GM12878 (cell line): ENCODE measurements at regions not wholly inside any gene's neighbourhood (a gene's known extent, or its start where the extent isn't known, plus 50 kb on each side); places are given as distances from the start of the nearest gene placed in this dataset.

Source experiments
- ASH2L ChIP-seq: fragments of 300-600, 200-600 bp; sonication (generic); IDR thresholded peaks from 2 replicates; pipeline ENCODE4 v1.6.1; 2017; ENCODE audit warnings: low read depth, mild to moderate bottlenecking, borderline replicate concordance
- EZH2 ChIP-seq: IDR thresholded peaks from 2 replicates; pipeline ENCODE4 v1.6.1; 2012; ENCODE audit warnings: low read depth, mild to moderate bottlenecking, control low read depth, inconsistent platforms, low read length, borderline replicate concordance; ENCODE audit not compliant: control insufficient read depth
- GATAD2B ChIP-seq: fragments of 450-650 bp; conservative IDR thresholded peaks from 2 replicates; pipeline ENCODE4 v1.6.1; 2017; ENCODE audit warnings: low read depth, mild to moderate bottlenecking, moderate library complexity
- MXI1 ChIP-seq: fragments of 150-350 bp; IDR thresholded peaks from 2 replicates; pipeline ENCODE4 v1.6.1; 2011; ENCODE audit warnings: low read depth, mild to moderate bottlenecking, inconsistent platforms, low read length, improper control_type of control experiment
- POLR2A ChIP-seq: IDR thresholded peaks from 2 replicates; pipeline ENCODE4 v1.6.1; 2011; ENCODE audit warnings: low read depth, mild to moderate bottlenecking, low read length
- TF ChIP-seq, protein P1 (sequence below): IDR thresholded peaks from 2 replicates; pipeline ENCODE4 v1.6.1; 2012; ENCODE audit warnings: mild to moderate bottlenecking, low read depth, low read length
- TF ChIP-seq, protein P2 (sequence below), 3 experiments: IDR thresholded peaks in 2 of 3; conservative IDR thresholded peaks in 1 of 3; 2 replicates each; pipeline ENCODE4 v1.5.1; 2011; ENCODE audit warnings: low read depth in 3 of 3, low read length in 3 of 3, mild to moderate bottlenecking in 3 of 3, control low read depth in 2 of 3, moderate library complexity in 2 of 3, inconsistent platforms in 1 of 3, mixed read lengths in 1 of 3; ENCODE audit not compliant: control insufficient read depth in 2 of 3, insufficient read depth in 1 of 3; ENCODE audit errors: extremely low read depth in 1 of 3

DNA sequence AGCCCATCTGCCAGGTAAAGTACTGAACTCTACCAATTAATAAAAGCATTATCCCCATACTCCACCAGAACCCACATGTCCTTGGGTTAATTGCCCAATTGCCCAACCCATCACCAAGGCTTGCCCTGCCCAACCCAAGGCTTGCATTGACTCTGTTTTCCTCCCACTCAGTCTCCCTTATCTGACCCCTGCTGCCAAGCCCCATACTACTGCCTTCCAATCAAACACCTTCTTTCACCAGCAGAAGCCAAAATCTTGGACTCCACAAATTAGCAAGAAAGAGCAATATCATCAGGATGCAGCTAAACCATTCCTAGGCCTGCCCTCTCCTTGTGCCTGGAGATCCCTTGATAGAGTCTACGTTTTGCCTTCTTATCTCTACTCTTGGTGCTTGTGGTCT, 602.9 kb downstream of the NTRK3 start:
- TF ChIP-seq, protein P1, sequence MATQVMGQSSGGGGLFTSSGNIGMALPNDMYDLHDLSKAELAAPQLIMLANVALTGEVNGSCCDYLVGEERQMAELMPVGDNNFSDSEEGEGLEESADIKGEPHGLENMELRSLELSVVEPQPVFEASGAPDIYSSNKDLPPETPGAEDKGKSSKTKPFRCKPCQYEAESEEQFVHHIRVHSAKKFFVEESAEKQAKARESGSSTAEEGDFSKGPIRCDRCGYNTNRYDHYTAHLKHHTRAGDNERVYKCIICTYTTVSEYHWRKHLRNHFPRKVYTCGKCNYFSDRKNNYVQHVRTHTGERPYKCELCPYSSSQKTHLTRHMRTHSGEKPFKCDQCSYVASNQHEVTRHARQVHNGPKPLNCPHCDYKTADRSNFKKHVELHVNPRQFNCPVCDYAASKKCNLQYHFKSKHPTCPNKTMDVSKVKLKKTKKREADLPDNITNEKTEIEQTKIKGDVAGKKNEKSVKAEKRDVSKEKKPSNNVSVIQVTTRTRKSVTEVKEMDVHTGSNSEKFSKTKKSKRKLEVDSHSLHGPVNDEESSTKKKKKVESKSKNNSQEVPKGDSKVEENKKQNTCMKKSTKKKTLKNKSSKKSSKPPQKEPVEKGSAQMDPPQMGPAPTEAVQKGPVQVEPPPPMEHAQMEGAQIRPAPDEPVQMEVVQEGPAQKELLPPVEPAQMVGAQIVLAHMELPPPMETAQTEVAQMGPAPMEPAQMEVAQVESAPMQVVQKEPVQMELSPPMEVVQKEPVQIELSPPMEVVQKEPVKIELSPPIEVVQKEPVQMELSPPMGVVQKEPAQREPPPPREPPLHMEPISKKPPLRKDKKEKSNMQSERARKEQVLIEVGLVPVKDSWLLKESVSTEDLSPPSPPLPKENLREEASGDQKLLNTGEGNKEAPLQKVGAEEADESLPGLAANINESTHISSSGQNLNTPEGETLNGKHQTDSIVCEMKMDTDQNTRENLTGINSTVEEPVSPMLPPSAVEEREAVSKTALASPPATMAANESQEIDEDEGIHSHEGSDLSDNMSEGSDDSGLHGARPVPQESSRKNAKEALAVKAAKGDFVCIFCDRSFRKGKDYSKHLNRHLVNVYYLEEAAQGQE: no peak
- no peak for TF ChIP-seq ASH2L
- TF ChIP-seq EZH2: no peak
- TF ChIP-seq MXI1: no peak
- no peak for TF ChIP-seq GATAD2B
- no peak for TF ChIP-seq POLR2A
- TF ChIP-seq, protein P2, sequence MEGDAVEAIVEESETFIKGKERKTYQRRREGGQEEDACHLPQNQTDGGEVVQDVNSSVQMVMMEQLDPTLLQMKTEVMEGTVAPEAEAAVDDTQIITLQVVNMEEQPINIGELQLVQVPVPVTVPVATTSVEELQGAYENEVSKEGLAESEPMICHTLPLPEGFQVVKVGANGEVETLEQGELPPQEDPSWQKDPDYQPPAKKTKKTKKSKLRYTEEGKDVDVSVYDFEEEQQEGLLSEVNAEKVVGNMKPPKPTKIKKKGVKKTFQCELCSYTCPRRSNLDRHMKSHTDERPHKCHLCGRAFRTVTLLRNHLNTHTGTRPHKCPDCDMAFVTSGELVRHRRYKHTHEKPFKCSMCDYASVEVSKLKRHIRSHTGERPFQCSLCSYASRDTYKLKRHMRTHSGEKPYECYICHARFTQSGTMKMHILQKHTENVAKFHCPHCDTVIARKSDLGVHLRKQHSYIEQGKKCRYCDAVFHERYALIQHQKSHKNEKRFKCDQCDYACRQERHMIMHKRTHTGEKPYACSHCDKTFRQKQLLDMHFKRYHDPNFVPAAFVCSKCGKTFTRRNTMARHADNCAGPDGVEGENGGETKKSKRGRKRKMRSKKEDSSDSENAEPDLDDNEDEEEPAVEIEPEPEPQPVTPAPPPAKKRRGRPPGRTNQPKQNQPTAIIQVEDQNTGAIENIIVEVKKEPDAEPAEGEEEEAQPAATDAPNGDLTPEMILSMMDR (IDR thresholded peaks at IDR 0.05 in 2 of 3, conservative IDR thresholded peaks at IDR 0.05 in 1 of 3; ENCODE audit: control insufficient read depth in 2 of 3, extremely low read depth in 1 of 3, insufficient read depth in 1 of 3, low read depth in 3 of 3, low read length in 3 of 3): no peak
